IMR-90 (cell line): ENCODE measurements at regions not wholly inside any gene's neighbourhood (a gene's known extent, or its start where the extent isn't known, plus 50 kb on each side); places are given as distances from the start of the nearest gene placed in this dataset.

Experiments
- ATAC-seq: fragments of 200-7000 bp; cut with Tn5 transposase; 2 replicates; pipeline ENCODE4 v1.9.1; 2020; ENCODE audit warnings: low read depth, mild to moderate bottlenecking, moderate library complexity
- BruUV-seq: library from RNA; stranded (reverse); fragments of 400-500 nt; replicated peaks from 2 replicates; lab custom pipeline; 2021; lab: Mats Ljungman, UMichigan
- CTCF ChIA-PET: fragments of 300-600 bp; formaldehyde crosslinking; extraction: SDS; loops from one replicate; lab custom pipeline; 2021; ENCODE audit warnings: antibody characterized with exemption; lab: Yijun Ruan, JAX
- POLR2A ChIA-PET: fragments of 300-600 bp; sonication (Branson Sonifier 250); formaldehyde crosslinking; loops from one replicate; lab custom pipeline; 2022; ENCODE audit warnings: antibody characterized with exemption; ENCODE audit not compliant: unreplicated experiment; lab: Charles Lee
- DNase-seq: peaks from one replicate; pipeline ENCODE4 v3.0.0; 2013
- H2AFZ ChIP-seq: replicated peaks from 2 replicates; pipeline ENCODE3; 2013; ENCODE audit warnings: low read length, mild to moderate bottlenecking; ENCODE audit not compliant: poor library complexity
- H2AK5ac ChIP-seq: 2 replicates; pipeline ENCODE4 v1.6.1; 2013; ENCODE audit warnings: low read depth, low read length, inconsistent platforms
- H2AK9ac ChIP-seq: replicated peaks from 2 replicates; pipeline ENCODE3; 2013; ENCODE audit warnings: mild to moderate bottlenecking, low read depth, low read length, moderate library complexity; ENCODE audit not compliant: poor library complexity
- H2BK120ac ChIP-seq: 2 replicates; pipeline ENCODE4 v1.6.1; 2013; ENCODE audit warnings: low read depth, low read length, inconsistent platforms
- H2BK15ac ChIP-seq: 3 replicates; pipeline ENCODE4 v1.6.1; 2013; ENCODE audit warnings: low read depth, low read length, inconsistent platforms
- H2BK20ac ChIP-seq: 2 replicates; pipeline ENCODE4 v1.6.1; 2013; ENCODE audit warnings: low read depth, mild to moderate bottlenecking, inconsistent platforms, low read length, moderate library complexity
- H2BK5ac ChIP-seq: 2 replicates; pipeline ENCODE4 v1.6.1; 2013; ENCODE audit warnings: mild to moderate bottlenecking, low read depth, low read length, inconsistent platforms; ENCODE audit not compliant: poor library complexity, severe bottlenecking
- H3K14ac ChIP-seq: replicated peaks from 2 replicates; pipeline ENCODE4 v1.6.1; 2013; ENCODE audit warnings: low read depth, low read length, inconsistent platforms
- H3K18ac ChIP-seq: 2 replicates; pipeline ENCODE4 v1.6.1; 2013; ENCODE audit warnings: low read depth, low read length, control low read depth
- H3K23ac ChIP-seq: 2 replicates; pipeline ENCODE4 v1.6.1; 2013; ENCODE audit warnings: low read depth, low read length, inconsistent platforms
- H3K27ac ChIP-seq: 2 replicates; pipeline ENCODE4 v1.5.1; 2013; ENCODE audit warnings: mild to moderate bottlenecking, control low read depth, low read length; ENCODE audit not compliant: insufficient read depth
- H3K27me3 ChIP-seq: 2 replicates; pipeline ENCODE4 v1.6.1; 2013; ENCODE audit warnings: low read length; ENCODE audit not compliant: control insufficient read depth, insufficient read depth
- H3K36me3 ChIP-seq: 2 replicates; pipeline ENCODE4 v1.6.1; 2013; ENCODE audit warnings: low read length, mixed read lengths; ENCODE audit not compliant: control insufficient read depth, insufficient read depth
- H3K4ac ChIP-seq: 2 replicates; pipeline ENCODE4 v1.6.1; 2013; ENCODE audit warnings: low read depth, low read length, inconsistent platforms
- H3K4me1 ChIP-seq: 2 replicates; pipeline ENCODE4 v1.6.1; 2013; ENCODE audit warnings: low read length, mixed read lengths; ENCODE audit not compliant: control insufficient read depth, insufficient read depth
- H3K4me2 ChIP-seq: 2 replicates; pipeline ENCODE4 v1.6.1; 2013; ENCODE audit warnings: low read depth, mild to moderate bottlenecking, control low read depth, low read length, moderate library complexity
- H3K4me3 ChIP-seq: 2 replicates; pipeline ENCODE4 v1.5.1; 2013; ENCODE audit warnings: low read depth, mild to moderate bottlenecking, control low read depth, low read length, moderate library complexity; ENCODE audit not compliant: insufficient read depth
- H3K56ac ChIP-seq: 2 replicates; pipeline ENCODE4 v1.6.1; 2013; ENCODE audit warnings: low read length, inconsistent platforms; ENCODE audit not compliant: insufficient read depth; ENCODE audit errors: extremely low read depth
- H3K79me1 ChIP-seq, 2 experiments: 2 replicates each; pipeline ENCODE4 v1.6.1; 2013; ENCODE audit warnings: low read length in 2 of 2, inconsistent platforms in 1 of 2, low read depth in 1 of 2
- H3K9ac ChIP-seq: 2 replicates; pipeline ENCODE4 v1.6.1; 2013; ENCODE audit warnings: low read depth, low read length, control low read depth
- H3K9me1 ChIP-seq: 2 replicates; pipeline ENCODE4 v1.6.1; 2013; ENCODE audit warnings: low read length, inconsistent platforms; ENCODE audit not compliant: insufficient read depth
- H3K9me3 ChIP-seq: 2 replicates; pipeline ENCODE4 v1.6.1; 2013; ENCODE audit warnings: low read length; ENCODE audit not compliant: control insufficient read depth, insufficient read depth
- H4K20me1 ChIP-seq: 2 replicates; pipeline ENCODE4 v1.6.1; 2013; ENCODE audit warnings: low read length, inconsistent platforms; ENCODE audit not compliant: insufficient read depth
- H4K5ac ChIP-seq: 2 replicates; pipeline ENCODE4 v1.6.1; 2013; ENCODE audit warnings: mild to moderate bottlenecking, low read depth, low read length, control low read depth
- H4K8ac ChIP-seq, 2 experiments: 2 replicates each; pipeline ENCODE4 v1.6.1; 2013; ENCODE audit warnings: low read depth in 2 of 2, low read length in 2 of 2, control low read depth in 1 of 2, inconsistent platforms in 1 of 2
- H4K91ac ChIP-seq: 2 replicates; pipeline ENCODE4 v1.6.1; 2013; ENCODE audit warnings: low read depth, low read length, inconsistent platforms; ENCODE audit not compliant: insufficient read depth
- BHLHE40 ChIP-seq: fragments of 150-350 bp; IDR thresholded peaks from 2 replicates; pipeline ENCODE4 v1.6.1; 2016; ENCODE audit warnings: mild to moderate bottlenecking, low read depth, low read length
- CEBPB ChIP-seq: IDR thresholded peaks from 2 replicates; pipeline ENCODE4 v1.6.1; 2012; ENCODE audit warnings: low read depth, low read length, improper control_type of control experiment
- CHD1 ChIP-seq: IDR thresholded peaks from 2 replicates; pipeline ENCODE4 v1.6.1; 2012; ENCODE audit warnings: low read depth, low read length, improper control_type of control experiment
- FOS ChIP-seq: fragments of 150-350 bp; IDR thresholded peaks from 2 replicates; pipeline ENCODE4 v1.6.1; 2016; ENCODE audit warnings: low read depth, low read length
- MAZ ChIP-seq: IDR thresholded peaks from 2 replicates; pipeline ENCODE4 v1.6.1; 2012; ENCODE audit warnings: low read depth, mild to moderate bottlenecking, low read length, improper control_type of control experiment, moderate library complexity, borderline replicate concordance
- MXI1 ChIP-seq: IDR thresholded peaks from 2 replicates; pipeline ENCODE4 v1.6.1; 2012; ENCODE audit warnings: low read depth, mild to moderate bottlenecking, low read length, moderate library complexity, borderline replicate concordance
- POLR2A ChIP-seq: IDR thresholded peaks from 2 replicates; pipeline ENCODE4 v1.6.1; 2012; ENCODE audit warnings: mild to moderate bottlenecking, low read depth, low read length
- RAD21 ChIP-seq: IDR thresholded peaks from 2 replicates; pipeline ENCODE4 v1.6.1; 2012; ENCODE audit warnings: low read length, improper control_type of control experiment
- RCOR1 ChIP-seq: IDR thresholded peaks from 2 replicates; pipeline ENCODE4 v1.6.1; 2012; ENCODE audit warnings: mild to moderate bottlenecking, low read length, improper control_type of control experiment; ENCODE audit not compliant: insufficient replicate concordance
- RFX5 ChIP-seq: IDR thresholded peaks from 2 replicates; pipeline ENCODE4 v1.8.0; 2012; ENCODE audit warnings: low read depth, mild to moderate bottlenecking, low read length, moderate library complexity
- SMC3 ChIP-seq: fragments of 150-350 bp; IDR thresholded peaks from 2 replicates; pipeline ENCODE4 v1.6.1; 2016; ENCODE audit warnings: low read depth, mild to moderate bottlenecking, antibody characterized with exemption, low read length, moderate library complexity
- USF2 ChIP-seq: fragments of 150-350 bp; IDR thresholded peaks from 2 replicates; pipeline ENCODE4 v1.6.1; 2017; ENCODE audit warnings: mild to moderate bottlenecking, antibody characterized with exemption, low read length, low read depth
- WGBS, 2 experiments: methylation state at CpG; one replicate each; pipeline versions ENCODE4 v1.1.5 to v1.1.7; 2013; ENCODE audit warnings: missing lambda C conversion rate in 2 of 2; ENCODE audit not compliant: insufficient read length in 1 of 2; ENCODE audit errors: extremely low coverage in 2 of 2; 5-methylcytosine and 5-hydroxymethylcytosine counted together
- dilution Hi-C: fragments of 300-500 bp; cut with HindIII; formaldehyde crosslinking; loops from one replicate; pipeline ENCODE4 v1.14.3; 2018; ENCODE audit warnings: low sequenced_read_pairs; ENCODE audit not compliant: unreplicated experiment
- in situ Hi-C: fragments of 300-500 bp; cut with MboI; formaldehyde crosslinking; loops from 3 replicates; pipeline ENCODE4 v1.14.3; 2019; ENCODE audit warnings: low sequenced_read_pairs, inconsistent platforms, mixed read lengths
- intact Hi-C: fragments of 100-400 bp; cut with micrococcal nuclease; formaldehyde crosslinking; loops from 2 replicates; pipeline ENCODE4 v1.10.0; 2022
- TF ChIP-seq, protein P1 (sequence below): fragments of 150-350 bp; IDR thresholded peaks from 2 replicates; pipeline ENCODE4 v1.6.1; 2016; ENCODE audit warnings: low read depth, mild to moderate bottlenecking, low read length, moderate library complexity, borderline replicate concordance
- TF ChIP-seq, protein P2 (sequence below): conservative IDR thresholded peaks from 2 replicates; pipeline ENCODE4 v1.5.1; 2012; ENCODE audit warnings: mild to moderate bottlenecking, low read depth, low read length, improper control_type of control experiment

DNA sequence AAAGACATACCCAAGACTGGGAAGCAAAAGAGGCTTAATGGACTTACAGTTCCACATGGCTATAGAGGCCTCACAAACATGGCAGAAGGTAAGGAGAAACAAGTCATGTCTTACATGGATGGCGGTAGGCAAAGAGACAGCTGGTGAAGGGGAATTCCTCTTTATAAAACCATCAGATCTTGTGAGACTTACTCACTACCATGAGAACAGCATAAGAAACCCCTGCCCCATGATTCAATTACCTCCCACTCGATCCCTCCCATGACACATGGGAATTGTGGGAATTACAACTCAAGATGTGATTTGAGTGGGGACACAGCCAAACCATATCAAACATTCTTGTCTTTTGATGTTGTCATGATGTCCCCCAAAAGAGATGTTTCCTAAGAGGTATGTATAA, 103.3 kb downstream of the DUSP10 start:
- H2BK5ac ChIP-seq = no peak overlapping the region
- H3K18ac ChIP-seq = no peak overlapping the region
- H3K9me3 ChIP-seq = no peaks in the 10 kb centered on the region
- no peak overlapping the region for H2AK9ac ChIP-seq
- H3K4me1 ChIP-seq = no peaks in the 10 kb centered on the region
- H2BK20ac ChIP-seq = no peak overlapping the region
- no TSS peak for BruUV-seq
- no peak overlapping the region for H3K56ac ChIP-seq
- ATAC-seq (no peak), DNase-seq (no peak)
- no peak overlapping the region for H4K8ac ChIP-seq
- no peak overlapping the region for H3K27ac ChIP-seq
- no peaks in the 10 kb centered on the region for H3K9me1 ChIP-seq
- H3K4me3 ChIP-seq = no peak overlapping the region
- POLR2A ChIA-PET = no interaction called here
- H3K4ac ChIP-seq = no peak overlapping the region
- no peaks in the 10 kb centered on the region for H3K36me3 ChIP-seq
- intact Hi-C loops (no loop called here), in situ Hi-C loops (no loop called here), dilution Hi-C loops (no loop called here)
- no peak overlapping the region for H2AFZ ChIP-seq
- H3K9ac ChIP-seq = no peak overlapping the region
- no peak overlapping the region for H2AK5ac ChIP-seq
- H2BK120ac ChIP-seq = no peak overlapping the region
- no peak for TF ChIP-seq RCOR1
- no peak for TF ChIP-seq CHD1
- TF ChIP-seq CEBPB = no peak
- no peak for TF ChIP-seq RAD21
- no peak for TF ChIP-seq MAZ
- TF ChIP-seq MXI1 = no peak
- no peak for TF ChIP-seq RFX5
- TF ChIP-seq, protein P1, sequence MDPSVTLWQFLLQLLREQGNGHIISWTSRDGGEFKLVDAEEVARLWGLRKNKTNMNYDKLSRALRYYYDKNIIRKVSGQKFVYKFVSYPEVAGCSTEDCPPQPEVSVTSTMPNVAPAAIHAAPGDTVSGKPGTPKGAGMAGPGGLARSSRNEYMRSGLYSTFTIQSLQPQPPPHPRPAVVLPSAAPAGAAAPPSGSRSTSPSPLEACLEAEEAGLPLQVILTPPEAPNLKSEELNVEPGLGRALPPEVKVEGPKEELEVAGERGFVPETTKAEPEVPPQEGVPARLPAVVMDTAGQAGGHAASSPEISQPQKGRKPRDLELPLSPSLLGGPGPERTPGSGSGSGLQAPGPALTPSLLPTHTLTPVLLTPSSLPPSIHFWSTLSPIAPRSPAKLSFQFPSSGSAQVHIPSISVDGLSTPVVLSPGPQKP = no peak
- TF ChIP-seq BHLHE40 = no peak
- no peak for TF ChIP-seq FOS
- TF ChIP-seq SMC3 = no peak
- TF ChIP-seq, protein P2, sequence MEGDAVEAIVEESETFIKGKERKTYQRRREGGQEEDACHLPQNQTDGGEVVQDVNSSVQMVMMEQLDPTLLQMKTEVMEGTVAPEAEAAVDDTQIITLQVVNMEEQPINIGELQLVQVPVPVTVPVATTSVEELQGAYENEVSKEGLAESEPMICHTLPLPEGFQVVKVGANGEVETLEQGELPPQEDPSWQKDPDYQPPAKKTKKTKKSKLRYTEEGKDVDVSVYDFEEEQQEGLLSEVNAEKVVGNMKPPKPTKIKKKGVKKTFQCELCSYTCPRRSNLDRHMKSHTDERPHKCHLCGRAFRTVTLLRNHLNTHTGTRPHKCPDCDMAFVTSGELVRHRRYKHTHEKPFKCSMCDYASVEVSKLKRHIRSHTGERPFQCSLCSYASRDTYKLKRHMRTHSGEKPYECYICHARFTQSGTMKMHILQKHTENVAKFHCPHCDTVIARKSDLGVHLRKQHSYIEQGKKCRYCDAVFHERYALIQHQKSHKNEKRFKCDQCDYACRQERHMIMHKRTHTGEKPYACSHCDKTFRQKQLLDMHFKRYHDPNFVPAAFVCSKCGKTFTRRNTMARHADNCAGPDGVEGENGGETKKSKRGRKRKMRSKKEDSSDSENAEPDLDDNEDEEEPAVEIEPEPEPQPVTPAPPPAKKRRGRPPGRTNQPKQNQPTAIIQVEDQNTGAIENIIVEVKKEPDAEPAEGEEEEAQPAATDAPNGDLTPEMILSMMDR = no peak
- no peak for TF ChIP-seq POLR2A
- no peak for TF ChIP-seq USF2
- H2BK15ac ChIP-seq = no peak overlapping the region
- H3K4me2 ChIP-seq = no peak overlapping the region
- H3K79me1 ChIP-seq = no peaks in the 10 kb centered on the region
- WGBS, 2 experiments = no CpG with 5 or more reads among the region's 2 CpGs
- H4K5ac ChIP-seq = no peak overlapping the region
- H3K14ac ChIP-seq = no peak overlapping the region
- no peak overlapping the region for H3K23ac ChIP-seq
- CTCF ChIA-PET = no interaction called here
- H4K91ac ChIP-seq = no peak overlapping the region
- H4K20me1 ChIP-seq = no peaks in the 10 kb centered on the region
- no peaks in the 10 kb centered on the region for H3K27me3 ChIP-seq
